GM19035 (cell line): ENCODE measurements at regions not wholly inside any gene's neighbourhood (a gene's known extent, or its start where the extent isn't known, plus 50 kb on each side); places are given as distances from the start of the nearest gene placed in this dataset.

ENCODE experiments used
- ATAC-seq: cut with Tn5 transposase; IDR thresholded peaks from one replicate; pipeline ENCODE4 v1.9.1; 2021; ENCODE audit not compliant: unreplicated experiment

- no peak for ATAC-seq
These were observed 52.3 kb downstream of the HDGFL1 start for GRCh38 chr6:22621701-22622100.

GRCh38 chr6:22622351-22622750 lies 53.0 kb downstream of the HDGFL1 start:
- no peak for ATAC-seq

- no peak for ATAC-seq
These were observed 53.4 kb downstream of the HDGFL1 start for GRCh38 chr6:22622813-22623212.

GRCh38 chr6:22627644-22628043 lies 58.3 kb downstream of the HDGFL1 start:
- no peak for ATAC-seq

- ATAC-seq = no peak
These were observed 61.7 kb downstream of the HDGFL1 start for GRCh38 chr6:22631091-22631490.

- no peak for ATAC-seq
These were observed 63.3 kb downstream of the HDGFL1 start for GRCh38 chr6:22632581-22633145.

- no peak for ATAC-seq
These were observed 67.1 kb downstream of the HDGFL1 start for GRCh38 chr6:22636452-22636851.

- ATAC-seq = no peak
These were observed 68.4 kb downstream of the HDGFL1 start for GRCh38 chr6:22637782-22638181.

GRCh38 chr6:22638320-22638719 lies 69.0 kb downstream of the HDGFL1 start:
- no peak for ATAC-seq

GRCh38 chr6:22642254-22642653 lies 72.9 kb downstream of the HDGFL1 start:
- ATAC-seq = no peak

GRCh38 chr6:22643780-22644179 lies 74.4 kb downstream of the HDGFL1 start:
- ATAC-seq = no peak

GRCh38 chr6:22647719-22648118 lies 78.4 kb downstream of the HDGFL1 start:
- no peak for ATAC-seq

GRCh38 chr6:22651731-22652130 lies 82.4 kb downstream of the HDGFL1 start:
- no peak for ATAC-seq

- ATAC-seq = no peak
These were observed 84.7 kb downstream of the HDGFL1 start for GRCh38 chr6:22653980-22654610.

GRCh38 chr6:22656706-22657351 lies 87.5 kb downstream of the HDGFL1 start:
- no peak for ATAC-seq

- no peak for ATAC-seq
These were observed 88.1 kb downstream of the HDGFL1 start for GRCh38 chr6:22657352-22657980.

GRCh38 chr6:22658183-22658582 lies 88.8 kb downstream of the HDGFL1 start:
- no peak for ATAC-seq

- ATAC-seq = no peak
These were observed 89.6 kb downstream of the HDGFL1 start for GRCh38 chr6:22658934-22659333.

GRCh38 chr6:22664968-22665367 lies 95.6 kb downstream of the HDGFL1 start:
- ATAC-seq = no peak

- no peak for ATAC-seq
These were observed 96.7 kb downstream of the HDGFL1 start for GRCh38 chr6:22666021-22666420.

- no peak for ATAC-seq
These were observed 97.2 kb downstream of the HDGFL1 start for GRCh38 chr6:22666586-22666985.

GRCh38 chr6:22667855-22668254 lies 98.5 kb downstream of the HDGFL1 start:
- ATAC-seq = no peak
